H9 (cell line): ENCODE measurements at regions not wholly inside any gene's neighbourhood (a gene's known extent, or its start where the extent isn't known, plus 50 kb on each side); places are given as distances from the start of the nearest gene placed in this dataset.

Experiments used
- DNase-seq: peaks from one replicate; pipeline ENCODE4 v3.0.0-alpha.2; 2017
- H2AFZ ChIP-seq: one replicate; pipeline ENCODE4 v1.6.1; 2013; ENCODE audit warnings: mild to moderate bottlenecking, low read length, control low read depth, moderate library complexity
- H2AK5ac ChIP-seq: 2 replicates; pipeline ENCODE4 v1.6.1; 2013; ENCODE audit warnings: low read length, control low read depth, mixed read lengths; ENCODE audit not compliant: insufficient read length
- H2BK120ac ChIP-seq: one replicate; pipeline ENCODE4 v1.6.1; 2013; ENCODE audit warnings: low read depth, mild to moderate bottlenecking, low read length, control low read depth, inconsistent platforms; ENCODE audit not compliant: poor library complexity, severe bottlenecking
- H2BK12ac ChIP-seq: 2 replicates; pipeline ENCODE4 v1.6.1; 2013; ENCODE audit warnings: low read length, control low read depth, mixed read lengths, low read depth; ENCODE audit not compliant: insufficient read length
- H2BK15ac ChIP-seq: 2 replicates; pipeline ENCODE4 v1.6.1; 2013; ENCODE audit warnings: low read depth, low read length, control low read depth
- H2BK20ac ChIP-seq: one replicate; pipeline ENCODE4 v1.6.1; 2013; ENCODE audit warnings: low read depth, mild to moderate bottlenecking, low read length, control low read depth, inconsistent platforms; ENCODE audit not compliant: poor library complexity, severe bottlenecking
- H2BK5ac ChIP-seq: 2 replicates; pipeline ENCODE4 v1.6.1; 2013; ENCODE audit warnings: low read length, control low read depth, mixed read lengths; ENCODE audit not compliant: insufficient read length
- H3K14ac ChIP-seq: 2 replicates; pipeline ENCODE4 v1.6.1; 2013; ENCODE audit warnings: low read length, control low read depth; ENCODE audit not compliant: insufficient read depth
- H3K18ac ChIP-seq: 2 replicates; pipeline ENCODE4 v1.6.1; 2013; ENCODE audit warnings: low read depth, mild to moderate bottlenecking, mixed read lengths, low read length, control low read depth; ENCODE audit not compliant: insufficient read length
- H3K23ac ChIP-seq: 2 replicates; pipeline ENCODE4 v1.6.1; 2013; ENCODE audit warnings: low read length, control low read depth, mixed read lengths, low read depth; ENCODE audit not compliant: insufficient read length
- H3K23me2 ChIP-seq: 2 replicates; pipeline ENCODE4 v1.6.1; 2013; ENCODE audit warnings: low read depth, mild to moderate bottlenecking, mixed read lengths, low read length, control low read depth; ENCODE audit not compliant: insufficient read length, poor library complexity, severe bottlenecking
- H3K27ac ChIP-seq: 2 replicates; pipeline ENCODE4 v1.5.1; 2013; ENCODE audit warnings: low read length, control low read depth, mixed read lengths, low read depth; ENCODE audit not compliant: insufficient read length
- H3K27me3 ChIP-seq: 2 replicates; pipeline ENCODE4 v1.6.1; 2013; ENCODE audit warnings: low read length, control low read depth, inconsistent platforms; ENCODE audit not compliant: insufficient read depth
- H3K4ac ChIP-seq: 2 replicates; pipeline ENCODE4 v1.6.1; 2013; ENCODE audit warnings: low read depth, mild to moderate bottlenecking, control low read depth, inconsistent platforms, low read length, moderate library complexity
- H3K4me1 ChIP-seq: 2 replicates; pipeline ENCODE4 v1.6.1; 2013; ENCODE audit warnings: low read length, control low read depth, inconsistent platforms; ENCODE audit not compliant: insufficient read depth
- H3K4me2 ChIP-seq: 2 replicates; pipeline ENCODE4 v1.6.1; 2013; ENCODE audit warnings: low read length, control low read depth, mixed read lengths; ENCODE audit not compliant: insufficient read length, insufficient read depth
- H3K56ac ChIP-seq: 2 replicates; pipeline ENCODE4 v1.6.1; 2013; ENCODE audit warnings: low read depth, mild to moderate bottlenecking, mixed read lengths, low read length, control low read depth; ENCODE audit not compliant: insufficient read length
- H3K79me1 ChIP-seq: 2 replicates; pipeline ENCODE4 v1.6.1; 2013; ENCODE audit warnings: low read depth, mild to moderate bottlenecking, moderate library complexity, low read length, control low read depth, inconsistent platforms; ENCODE audit not compliant: insufficient read depth, poor library complexity, severe bottlenecking
- H3K79me2 ChIP-seq: 2 replicates; pipeline ENCODE4 v1.6.1; 2013; ENCODE audit warnings: low read length, control low read depth, inconsistent platforms; ENCODE audit not compliant: insufficient read depth
- H3K9ac ChIP-seq: 2 replicates; pipeline ENCODE4 v1.6.1; 2013; ENCODE audit warnings: low read length, control low read depth, mixed read lengths; ENCODE audit not compliant: insufficient read length; ENCODE audit errors: extremely low read depth
- H3K9me3 ChIP-seq: one replicate; pipeline ENCODE4 v1.6.1; 2013; ENCODE audit warnings: low read depth, low read length, inconsistent platforms; ENCODE audit not compliant: control insufficient read depth
- H3T11ph ChIP-seq: one replicate; pipeline ENCODE4 v1.6.1; 2013; ENCODE audit warnings: mild to moderate bottlenecking, low read length, control low read depth, inconsistent platforms
- H4K20me1 ChIP-seq: one replicate; pipeline ENCODE4 v1.6.1; 2013; ENCODE audit not compliant: control insufficient read depth, insufficient read length, insufficient read depth
- H4K5ac ChIP-seq: 2 replicates; pipeline ENCODE4 v1.6.1; 2013; ENCODE audit warnings: low read depth, mild to moderate bottlenecking, mixed read lengths, low read length, control low read depth; ENCODE audit not compliant: insufficient read length
- H4K8ac ChIP-seq: replicated peaks from 2 replicates; pipeline ENCODE4 v1.6.1; 2013; ENCODE audit warnings: low read length, control low read depth, mixed read lengths, low read depth; ENCODE audit not compliant: insufficient read length
- H4K91ac ChIP-seq: 2 replicates; pipeline ENCODE4 v1.6.1; 2013; ENCODE audit warnings: low read depth, mild to moderate bottlenecking, moderate library complexity, mixed read lengths, low read length, control low read depth; ENCODE audit not compliant: insufficient read length
- H3K27ac Mint-ChIP-seq, 3 experiments: 2 replicates in 2 of 3; 3 replicates in 1 of 3; pipeline ENCODE4 v1.8.0; 2020 to 2021; ENCODE audit warnings: mixed read lengths in 3 of 3, mild to moderate bottlenecking in 1 of 3, moderate library complexity in 1 of 3
- H3K27me3 Mint-ChIP-seq: 2 replicates; pipeline ENCODE4 v1.8.0; 2021; ENCODE audit warnings: low read depth, mild to moderate bottlenecking, moderate library complexity, mixed read lengths
- H3K36me3 Mint-ChIP-seq, 3 experiments: 2 replicates in 2 of 3; 3 replicates in 1 of 3; pipeline ENCODE4 v1.8.0; 2020 to 2021; ENCODE audit warnings: low read depth in 3 of 3, mixed read lengths in 3 of 3; ENCODE audit not compliant: insufficient read depth in 1 of 3
- H3K4me1 Mint-ChIP-seq, 2 experiments: 2 replicates each; pipeline ENCODE4 v1.8.0; 2020; ENCODE audit warnings: mixed read lengths in 2 of 2
- H3K4me3 Mint-ChIP-seq, 2 experiments: 2 replicates in 1 of 2; 3 replicates in 1 of 2; pipeline ENCODE4 v1.8.0; 2020 to 2021; ENCODE audit warnings: mild to moderate bottlenecking in 2 of 2, mixed read lengths in 2 of 2, moderate library complexity in 1 of 2
- H3K9me3 Mint-ChIP-seq, 2 experiments: 2 replicates in 1 of 2; 3 replicates in 1 of 2; pipeline ENCODE4 v1.8.0; 2020; ENCODE audit warnings: mild to moderate bottlenecking in 2 of 2, mixed read lengths in 2 of 2, moderate library complexity in 1 of 2
- WGBS: extraction: QIAGEN DNeasy Blood & Tissue Kit; methylation state at CpG from one replicate; pipeline ENCODE4 v1.1.7; 2013; ENCODE audit warnings: missing lambda C conversion rate, low lambda C conversion rate, mixed read lengths; ENCODE audit not compliant: insufficient read length; ENCODE audit errors: extremely low coverage; 5-methylcytosine and 5-hydroxymethylcytosine counted together
- TF ChIP-seq, protein P1 (sequence below): fragments of 200-600 bp; sonication (generic); conservative IDR thresholded peaks from 3 replicates; pipeline ENCODE4 v1.8.0; 2021; ENCODE audit warnings: antibody characterized with exemption, mild to moderate bottlenecking

DNA sequence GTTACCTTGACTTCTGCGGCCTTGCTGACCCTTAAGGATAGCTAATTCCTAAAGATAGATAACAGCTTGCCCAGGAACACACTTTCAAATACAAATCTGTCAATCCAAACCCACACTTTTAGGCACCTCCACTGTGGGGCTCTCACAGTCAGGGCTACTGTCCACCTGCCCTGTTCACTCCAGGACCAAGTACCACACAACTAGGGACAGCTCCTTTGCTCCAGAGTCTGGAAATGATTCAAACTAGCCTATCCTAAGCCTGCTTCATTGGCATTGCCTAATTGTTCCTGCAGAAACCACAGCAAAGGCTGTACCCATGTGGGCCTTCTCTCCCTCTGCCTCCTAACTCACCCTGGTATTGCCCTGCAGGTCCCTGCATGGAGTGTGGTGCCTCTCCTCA, 538.9 kb upstream of the IGFBP3 start:
- Histone ChIP-seq H3K56ac (no peak overlapping the region), H3K4ac (no peak overlapping the region), H3K14ac (no peak overlapping the region), H4K8ac (no peak overlapping the region), H3K4me2 (no peak overlapping the region), H2AK5ac (no peak overlapping the region), H3K79me1 (no peaks in the 10 kb centered on the region), H3K27ac (no peak overlapping the region), H3K9ac (no peak overlapping the region), H3K79me2 (no peaks in the 10 kb centered on the region), H2BK120ac (no peak overlapping the region), H2BK5ac (no peak overlapping the region), H3K23me2 (no peaks in the 10 kb centered on the region), H2AFZ (no peak overlapping the region), H3K18ac (no peak overlapping the region), H3K23ac (no peak overlapping the region), H2BK15ac (no peak overlapping the region), H2BK20ac (no peak overlapping the region), H3T11ph (no peak overlapping the region), H3K4me1 (no peaks in the 10 kb centered on the region), H4K91ac (no peak overlapping the region), H3K27me3 (no peaks in the 10 kb centered on the region), H4K20me1 (no peaks in the 10 kb centered on the region), H3K9me3 (peaks cover 6% of the 10 kb centered on the region), H2BK12ac (no peak overlapping the region), H4K5ac (no peak overlapping the region)
- H3K27me3 Mint-ChIP-seq: no peaks in the 10 kb centered on the region; the same call in 1 of the 2 replicates
- no CpG with 5 or more reads among the region's 1 CpG for WGBS
- peaks cover 9 to 31% (median 22%) of the 10 kb centered on the region in 3 experiments for H3K36me3 Mint-ChIP-seq
- TF ChIP-seq, protein P1, sequence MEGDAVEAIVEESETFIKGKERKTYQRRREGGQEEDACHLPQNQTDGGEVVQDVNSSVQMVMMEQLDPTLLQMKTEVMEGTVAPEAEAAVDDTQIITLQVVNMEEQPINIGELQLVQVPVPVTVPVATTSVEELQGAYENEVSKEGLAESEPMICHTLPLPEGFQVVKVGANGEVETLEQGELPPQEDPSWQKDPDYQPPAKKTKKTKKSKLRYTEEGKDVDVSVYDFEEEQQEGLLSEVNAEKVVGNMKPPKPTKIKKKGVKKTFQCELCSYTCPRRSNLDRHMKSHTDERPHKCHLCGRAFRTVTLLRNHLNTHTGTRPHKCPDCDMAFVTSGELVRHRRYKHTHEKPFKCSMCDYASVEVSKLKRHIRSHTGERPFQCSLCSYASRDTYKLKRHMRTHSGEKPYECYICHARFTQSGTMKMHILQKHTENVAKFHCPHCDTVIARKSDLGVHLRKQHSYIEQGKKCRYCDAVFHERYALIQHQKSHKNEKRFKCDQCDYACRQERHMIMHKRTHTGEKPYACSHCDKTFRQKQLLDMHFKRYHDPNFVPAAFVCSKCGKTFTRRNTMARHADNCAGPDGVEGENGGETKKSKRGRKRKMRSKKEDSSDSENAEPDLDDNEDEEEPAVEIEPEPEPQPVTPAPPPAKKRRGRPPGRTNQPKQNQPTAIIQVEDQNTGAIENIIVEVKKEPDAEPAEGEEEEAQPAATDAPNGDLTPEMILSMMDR: no peak
- H3K27ac Mint-ChIP-seq: no peak overlapping the region
- no peak for DNase-seq
- peaks cover 53 to 60% of the 10 kb centered on the region in 2 experiments for H3K9me3 Mint-ChIP-seq
- H3K4me3 Mint-ChIP-seq: no peak overlapping the region
- no peaks in the 10 kb centered on the region for H3K4me1 Mint-ChIP-seq
